ENCODE measurements at regions not wholly inside any gene's neighbourhood (a gene's known extent, or its start where the extent isn't known, plus 50 kb on each side); places are given as distances from the start of the nearest gene placed in this dataset.

GRCh38 chr2:40874380-40874779 lies 422.5 kb upstream of the SLC8A1 start:
- TF ChIP-seq, protein P1, sequence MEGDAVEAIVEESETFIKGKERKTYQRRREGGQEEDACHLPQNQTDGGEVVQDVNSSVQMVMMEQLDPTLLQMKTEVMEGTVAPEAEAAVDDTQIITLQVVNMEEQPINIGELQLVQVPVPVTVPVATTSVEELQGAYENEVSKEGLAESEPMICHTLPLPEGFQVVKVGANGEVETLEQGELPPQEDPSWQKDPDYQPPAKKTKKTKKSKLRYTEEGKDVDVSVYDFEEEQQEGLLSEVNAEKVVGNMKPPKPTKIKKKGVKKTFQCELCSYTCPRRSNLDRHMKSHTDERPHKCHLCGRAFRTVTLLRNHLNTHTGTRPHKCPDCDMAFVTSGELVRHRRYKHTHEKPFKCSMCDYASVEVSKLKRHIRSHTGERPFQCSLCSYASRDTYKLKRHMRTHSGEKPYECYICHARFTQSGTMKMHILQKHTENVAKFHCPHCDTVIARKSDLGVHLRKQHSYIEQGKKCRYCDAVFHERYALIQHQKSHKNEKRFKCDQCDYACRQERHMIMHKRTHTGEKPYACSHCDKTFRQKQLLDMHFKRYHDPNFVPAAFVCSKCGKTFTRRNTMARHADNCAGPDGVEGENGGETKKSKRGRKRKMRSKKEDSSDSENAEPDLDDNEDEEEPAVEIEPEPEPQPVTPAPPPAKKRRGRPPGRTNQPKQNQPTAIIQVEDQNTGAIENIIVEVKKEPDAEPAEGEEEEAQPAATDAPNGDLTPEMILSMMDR (conservative IDR thresholded peaks at IDR 0.05; ENCODE audit: low read depth, low read length) = no peak
- no peak for TF ChIP-seq EZH2 (IDR thresholded peaks at IDR 0.05; ENCODE audit: borderline replicate concordance, low read depth, low read length, poor library complexity, severe bottlenecking)

Measured in A673 (cell line).